GM21528 (cell line): ENCODE measurements at regions not wholly inside any gene's neighbourhood (a gene's known extent, or its start where the extent isn't known, plus 50 kb on each side); places are given as distances from the start of the nearest gene placed in this dataset.
"Not testable (repeated sequence)": the region's sequence is repeated elsewhere in the genome, so short reads cannot be mapped to it uniquely, and the experiment has no call there.

ENCODE experiments used
- ATAC-seq: cut with Tn5 transposase; IDR thresholded peaks from one replicate; pipeline ENCODE4 v1.9.1; 2021; ENCODE audit warnings: mild to moderate bottlenecking, moderate library complexity; ENCODE audit not compliant: unreplicated experiment, low FRiP score

DNA sequence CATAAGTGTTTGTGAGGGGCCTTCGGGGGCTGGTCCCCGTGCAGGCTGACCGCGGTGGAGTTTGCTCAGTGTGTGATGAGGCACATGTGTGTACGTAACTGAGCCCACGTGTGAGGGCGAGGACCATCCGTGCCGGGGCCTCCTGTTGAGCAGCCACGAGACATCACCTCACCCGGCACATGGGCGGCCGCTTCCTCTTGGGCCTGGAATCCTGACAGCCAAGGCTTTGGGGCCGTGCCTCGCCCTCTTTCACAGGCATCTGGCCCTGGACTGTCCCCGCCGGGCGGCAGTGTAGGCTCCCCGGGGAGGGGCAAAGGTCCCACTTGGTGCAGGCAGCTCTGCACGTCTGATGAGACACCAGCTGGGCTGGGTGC lies 202.3 kb downstream of the DLL1 start:
- ATAC-seq = peak; percentile 10

DNA sequence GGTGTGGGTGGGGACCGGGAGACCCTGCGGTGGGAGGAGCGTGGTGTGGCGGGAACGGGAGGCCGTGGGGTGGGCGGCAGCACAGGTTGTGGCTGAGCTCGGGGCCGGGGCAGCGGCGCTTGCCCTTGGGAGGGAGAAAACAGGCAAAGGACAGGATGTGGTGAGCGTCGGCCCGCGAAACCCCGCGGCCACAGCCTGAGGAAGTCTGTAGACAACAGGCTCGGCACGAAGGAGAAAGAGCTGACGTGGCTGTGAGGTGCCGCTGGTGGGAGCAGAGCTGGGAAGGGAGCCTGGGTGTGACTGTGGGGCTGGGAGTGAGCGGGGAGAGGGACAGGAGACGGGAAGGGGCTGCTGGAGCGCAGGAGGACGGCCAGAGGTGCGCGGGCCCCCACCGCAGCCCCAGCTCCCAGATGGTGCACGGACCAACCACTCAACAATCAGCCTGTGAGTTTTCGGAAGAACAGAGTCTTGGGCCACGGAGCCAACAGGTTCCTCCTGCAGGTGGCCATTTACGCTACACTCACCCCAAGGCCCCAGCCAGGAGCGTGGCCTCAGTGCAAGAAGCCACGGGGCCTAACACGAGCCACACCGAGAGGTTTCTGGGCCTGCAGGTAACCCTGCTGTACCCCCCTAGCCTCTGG lies 202.8 kb downstream of the DLL1 start:
- ATAC-seq = peak; percentile 62

DNA sequence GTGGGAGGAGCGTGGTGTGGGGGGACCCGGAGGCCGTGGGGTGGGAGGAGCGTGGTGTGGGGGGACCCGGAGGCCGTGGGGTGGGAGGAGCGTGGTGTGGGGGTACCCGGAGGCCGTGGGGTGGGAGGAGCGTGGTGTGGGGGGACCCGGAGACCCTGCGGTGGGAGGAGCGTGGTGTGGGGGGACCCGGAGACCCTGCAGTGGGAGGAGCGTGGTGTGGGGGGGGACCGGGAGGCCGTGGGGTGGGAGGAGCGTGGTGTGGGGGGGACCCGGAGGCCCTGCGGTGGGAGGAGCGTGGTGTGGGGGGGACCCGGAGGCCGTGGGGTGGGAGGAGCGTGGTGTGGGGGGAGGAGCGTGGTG lies 203.5 kb downstream of the DLL1 start:
- ATAC-seq = not testable (repeated sequence)

DNA sequence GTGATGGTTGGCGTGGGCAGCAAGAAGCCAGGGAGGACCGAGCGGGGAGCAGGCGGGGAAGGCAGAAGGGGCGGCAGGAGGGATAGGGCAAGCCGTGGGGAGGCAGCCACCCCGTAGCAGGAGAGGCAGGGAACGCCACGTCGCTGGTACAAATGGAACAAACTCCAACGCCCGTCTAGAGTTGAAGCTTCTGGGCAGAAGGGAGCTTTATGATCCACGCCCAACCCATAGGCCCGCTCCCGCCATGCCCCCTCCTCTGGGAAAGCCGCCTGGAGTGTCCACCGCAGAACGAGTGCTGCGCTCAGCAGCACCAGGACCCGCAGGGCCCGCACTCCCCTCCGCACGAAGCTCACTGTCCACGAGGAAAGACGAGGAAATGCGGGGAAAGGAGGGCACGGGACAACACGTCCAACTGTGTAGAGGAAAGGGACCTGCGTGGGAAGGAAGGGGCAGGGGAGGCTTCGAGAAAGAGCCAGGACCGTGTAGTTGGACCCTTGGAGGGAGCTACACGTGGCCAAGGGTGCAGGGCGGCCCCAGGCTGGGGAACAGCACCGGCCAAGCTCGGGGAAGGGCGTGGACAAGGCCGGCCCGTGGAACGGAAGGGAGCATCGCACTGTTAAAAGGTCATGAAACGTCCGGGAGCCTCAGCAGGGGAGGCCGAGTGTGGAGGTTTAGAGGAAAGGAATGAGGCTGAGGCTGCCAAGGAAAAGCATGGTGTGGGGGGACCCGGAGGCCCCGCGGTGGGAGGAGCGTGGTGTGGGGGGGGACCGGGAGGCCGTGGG lies 204.0 kb downstream of the DLL1 start:
- ATAC-seq = no peak

DNA sequence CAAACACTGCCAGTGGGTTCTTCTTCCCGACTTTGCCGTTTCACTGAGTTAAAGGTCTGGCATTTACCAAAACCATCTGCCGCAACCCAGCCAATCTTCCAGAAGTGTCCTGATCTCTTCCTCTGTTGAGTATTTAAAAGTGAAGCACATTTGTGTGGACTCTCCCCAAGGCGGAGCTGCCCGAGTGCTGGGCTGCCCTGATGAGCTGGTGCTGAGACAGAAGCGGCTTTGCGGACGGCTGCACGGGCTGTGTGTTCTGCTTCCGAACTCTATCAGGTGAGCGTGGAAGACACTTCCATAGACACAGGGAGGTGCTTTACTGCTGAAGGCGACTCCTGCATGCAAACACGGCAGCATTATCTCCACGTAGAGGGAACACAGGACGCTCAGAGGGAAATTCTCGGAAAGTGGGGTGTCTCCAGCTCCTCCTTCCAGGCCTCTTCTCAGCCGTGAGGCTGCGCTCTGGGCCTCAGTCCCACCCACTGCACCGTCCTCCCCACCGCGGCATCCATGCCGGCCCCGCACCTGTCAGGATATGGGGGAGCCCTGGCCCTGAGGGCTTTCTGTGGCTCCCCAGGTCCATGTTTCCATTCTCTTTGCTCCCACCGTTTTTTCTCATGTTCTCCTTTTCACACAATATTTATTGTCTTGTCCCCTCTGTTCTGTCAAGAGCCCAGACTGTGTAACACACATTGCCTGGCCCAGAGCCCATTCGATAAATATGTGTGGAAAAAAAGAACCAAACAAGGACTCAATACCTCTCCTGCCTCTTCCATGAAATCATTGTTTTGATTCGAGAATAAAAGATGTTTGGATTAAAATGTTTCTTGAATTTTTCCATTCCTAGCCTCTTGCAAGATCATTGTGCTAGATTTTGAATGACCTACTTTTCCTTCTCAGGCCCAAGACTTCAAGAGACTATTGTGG lies 205.1 kb downstream of the DLL1 start:
- no peak for ATAC-seq

DNA sequence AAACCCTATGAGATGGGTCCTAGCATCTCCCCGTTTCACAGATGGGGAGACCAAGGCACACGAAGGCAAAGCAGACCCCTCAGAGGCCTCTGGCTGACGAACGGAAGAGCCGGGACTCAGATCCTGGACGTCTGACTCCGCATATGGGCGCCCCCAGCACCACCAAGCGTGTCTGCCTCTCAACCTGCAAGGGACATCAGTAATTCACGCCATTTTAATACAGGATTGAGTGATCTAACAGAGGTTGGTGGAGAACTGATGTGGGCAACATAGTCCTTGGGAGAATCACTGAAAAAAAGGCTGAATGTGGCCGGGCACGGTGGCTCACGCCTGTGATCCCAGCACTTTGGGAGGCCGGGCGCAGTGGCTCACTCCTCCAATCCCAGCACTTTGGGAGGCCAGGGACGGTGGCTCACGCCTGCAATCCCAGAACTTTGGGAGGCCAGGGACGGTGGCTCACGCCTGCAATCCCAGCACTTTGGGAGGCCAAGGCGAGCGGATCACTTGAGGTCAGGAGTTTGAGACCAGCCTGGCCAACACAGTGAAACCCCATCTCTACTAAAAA lies 206.6 kb downstream of the DLL1 start:
- ATAC-seq = no peak

DNA sequence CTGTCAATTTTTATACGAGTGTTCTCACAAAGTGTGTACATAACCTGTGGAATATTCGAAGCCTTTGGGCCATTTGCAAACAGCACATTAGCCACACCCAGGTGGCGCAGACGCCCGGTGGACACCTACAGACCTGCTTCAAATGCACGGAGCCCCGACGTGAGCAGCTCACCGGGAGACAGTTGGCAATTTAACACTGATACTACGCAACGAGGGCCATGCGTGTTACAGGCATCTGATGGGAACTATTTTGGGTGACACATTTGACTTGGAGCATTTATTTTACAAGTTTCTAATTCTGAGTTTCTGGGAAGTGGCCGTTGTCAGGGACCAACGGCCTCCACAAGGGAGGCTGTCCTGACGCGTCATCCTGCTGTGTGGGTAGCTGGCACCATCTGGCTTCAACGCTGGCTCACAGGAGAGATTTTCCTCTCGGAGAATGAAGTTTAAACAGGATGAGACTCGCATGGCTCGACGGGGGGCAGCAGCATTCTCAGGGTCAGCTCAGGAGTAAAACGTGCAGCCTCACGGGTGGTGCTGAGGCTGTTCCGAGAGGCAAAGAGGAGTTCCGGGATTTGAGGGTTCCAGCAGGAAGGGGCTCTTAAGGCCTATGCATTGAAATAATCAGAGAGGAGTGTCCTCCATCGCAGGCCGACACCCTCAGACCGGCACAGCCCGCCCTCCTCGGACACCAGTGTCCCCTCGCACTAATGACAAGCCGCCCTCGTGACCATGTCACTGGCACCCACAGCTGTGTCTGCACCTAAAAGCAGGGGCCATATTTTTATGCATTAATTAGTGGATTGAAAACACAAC lies 207.4 kb downstream of the DLL1 start:
- no peak for ATAC-seq

DNA sequence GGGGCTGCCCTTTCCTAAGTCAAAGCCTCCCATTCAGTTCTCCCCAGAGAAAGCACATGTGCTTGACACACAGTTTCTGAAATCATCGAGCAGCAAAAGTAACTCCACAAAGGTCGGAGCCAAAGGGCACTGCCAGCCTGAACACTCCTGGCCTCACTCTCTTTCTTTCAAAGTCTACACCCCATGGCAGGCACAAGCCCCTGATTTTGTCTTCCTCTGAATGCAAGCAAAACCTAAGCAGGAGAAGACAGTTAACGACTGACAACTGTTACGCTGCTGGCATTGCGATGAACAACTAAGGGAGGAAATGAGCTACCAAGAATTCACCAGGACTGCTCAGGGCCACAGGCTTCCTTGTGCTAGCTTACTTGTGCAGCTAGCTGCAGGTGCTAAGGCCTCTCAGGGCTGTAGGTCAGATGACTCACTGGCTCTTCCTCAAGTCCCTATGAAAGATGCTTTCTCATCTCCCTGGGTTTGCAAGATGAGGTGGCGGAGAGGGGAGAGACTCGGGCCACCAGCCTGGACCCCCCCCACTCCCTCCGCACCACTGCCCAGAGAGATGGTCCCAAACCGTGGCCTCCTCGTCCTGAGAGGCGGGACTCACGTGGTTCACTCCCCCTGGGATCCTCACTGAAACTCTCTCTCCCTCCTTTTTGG lies 208.2 kb downstream of the DLL1 start:
- no peak for ATAC-seq

DNA sequence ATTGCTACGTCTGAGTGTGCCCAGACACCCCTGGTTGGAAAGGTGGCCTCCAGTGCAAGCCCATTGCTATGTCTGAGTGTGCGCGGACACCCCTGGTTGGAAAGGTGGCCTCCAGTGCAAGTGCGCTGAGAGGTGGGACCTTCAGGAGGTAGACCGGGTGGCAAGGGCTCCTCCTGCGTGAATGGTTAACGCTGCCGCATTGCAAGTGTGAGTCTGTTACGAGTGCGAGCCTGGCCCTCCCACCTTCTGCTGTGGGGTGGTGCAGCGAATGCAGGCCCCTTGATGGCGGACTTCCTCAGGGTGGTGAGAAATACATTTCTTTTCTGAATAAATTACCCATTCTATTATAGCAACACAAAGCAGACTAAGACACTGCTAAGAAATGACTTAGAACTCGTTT lies 208.8 kb downstream of the DLL1 start:
- no peak for ATAC-seq

DNA sequence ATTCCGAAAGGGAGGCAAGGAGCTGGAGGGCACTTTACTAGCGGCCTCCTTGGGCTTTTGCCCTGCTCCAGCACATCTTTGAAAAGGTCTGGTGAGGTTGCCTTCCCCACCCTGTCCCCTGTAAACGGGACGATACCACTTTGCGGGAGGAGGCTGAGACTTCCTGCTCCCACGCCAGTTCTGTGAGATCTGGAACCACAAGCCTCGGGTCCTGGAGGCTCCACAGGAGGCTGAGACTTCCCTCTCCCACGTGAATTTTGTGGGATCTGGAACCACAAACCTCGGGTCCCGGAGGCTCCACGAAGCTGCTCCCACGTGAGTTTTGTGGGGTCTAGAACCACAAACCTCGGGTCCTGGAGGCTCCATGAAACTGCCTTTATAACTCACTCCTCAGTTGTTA lies 209.3 kb downstream of the DLL1 start:
- no peak for ATAC-seq

DNA sequence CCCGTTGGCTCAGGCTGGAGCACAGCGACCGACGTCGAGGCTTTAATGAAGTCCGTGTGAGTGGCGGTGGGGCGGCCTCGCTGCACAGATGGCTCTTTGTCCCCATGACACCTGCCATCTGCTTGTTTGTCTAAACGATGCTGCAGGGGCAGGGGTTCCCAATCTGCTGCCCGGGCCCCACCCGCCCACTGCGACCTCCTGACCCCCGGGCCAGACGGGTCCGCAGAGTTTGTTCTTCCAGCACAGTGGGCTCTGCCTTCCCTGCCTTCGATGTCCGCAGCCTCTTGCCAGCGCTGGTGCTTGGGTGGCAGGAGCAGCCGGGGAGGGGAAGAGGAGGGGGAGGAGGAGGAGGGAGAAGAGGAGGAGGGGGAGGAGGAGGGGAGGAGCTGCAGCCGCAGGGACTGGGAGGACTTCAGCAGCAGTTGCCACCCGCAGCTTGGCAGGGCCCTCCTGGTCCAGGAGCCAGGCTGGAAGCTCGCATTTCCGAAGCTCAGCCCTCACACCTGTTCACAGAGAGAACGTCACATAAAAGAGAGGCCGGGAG lies 210.0 kb downstream of the DLL1 start:
- ATAC-seq = no peak

DNA sequence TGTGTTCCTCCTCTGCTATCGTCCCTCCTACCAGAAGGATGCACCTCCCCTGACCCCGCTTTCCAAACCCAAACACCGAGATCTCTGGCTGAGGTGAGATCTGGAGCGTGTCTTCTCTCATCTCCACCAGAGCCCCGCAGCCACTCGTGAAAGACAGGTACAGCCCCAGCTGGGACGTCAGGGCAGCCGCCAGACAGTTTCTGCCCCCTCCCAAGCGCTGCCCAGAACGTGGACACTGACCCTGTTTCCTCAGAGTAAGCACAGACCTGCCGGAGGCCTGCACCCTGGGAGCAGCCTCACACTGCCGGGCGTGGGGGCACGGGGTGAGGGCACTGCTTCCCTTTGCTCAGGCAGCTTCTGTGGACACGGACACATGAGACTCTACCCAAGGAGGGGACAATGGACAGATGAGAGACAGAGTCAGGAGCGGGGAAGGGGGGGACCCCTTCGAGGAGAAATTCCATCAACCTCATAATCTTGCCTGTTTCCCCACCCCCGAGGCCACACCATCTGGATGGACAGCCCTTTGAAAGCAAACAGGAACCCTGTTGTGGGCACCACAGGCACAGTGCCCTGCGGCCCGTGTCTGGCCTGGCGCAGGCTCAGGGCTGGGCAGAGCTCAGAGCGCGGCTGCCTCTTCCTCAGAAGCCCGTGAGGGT lies 210.6 kb downstream of the DLL1 start:
- no peak for ATAC-seq

DNA sequence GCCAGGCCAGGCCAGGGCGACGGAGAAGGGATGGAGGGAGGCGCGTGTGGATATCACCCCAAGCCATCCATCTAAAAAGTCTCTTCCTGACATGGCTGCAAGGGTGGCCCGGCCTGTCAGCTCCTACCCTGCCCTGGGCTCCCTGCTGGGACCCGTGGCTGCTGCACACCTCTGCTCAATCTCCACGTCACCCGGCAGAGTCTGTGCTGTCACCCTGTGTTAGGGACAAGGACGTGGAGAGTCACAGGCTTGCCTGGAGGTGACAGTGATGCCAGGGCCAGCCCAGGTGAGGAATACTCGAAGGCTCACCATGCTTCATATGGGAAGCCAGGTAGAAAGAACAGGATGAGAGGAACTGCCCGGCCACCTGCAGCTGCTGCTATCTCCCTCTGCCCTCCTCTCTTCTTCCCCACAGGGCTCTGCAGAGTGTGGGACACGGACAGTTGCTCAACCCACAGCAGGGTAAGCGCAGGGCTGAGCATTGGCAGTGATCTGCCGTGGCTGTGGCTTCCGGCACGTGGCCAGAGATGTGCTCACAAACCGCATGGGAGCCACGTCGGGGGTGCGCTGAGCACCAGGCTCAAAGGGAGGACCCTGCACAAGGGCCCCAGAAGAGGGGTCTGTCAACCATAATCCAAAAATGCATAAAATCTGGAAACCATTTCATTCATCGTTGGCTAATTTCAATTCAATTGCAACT lies 214.3 kb downstream of the DLL1 start:
- ATAC-seq = no peak

DNA sequence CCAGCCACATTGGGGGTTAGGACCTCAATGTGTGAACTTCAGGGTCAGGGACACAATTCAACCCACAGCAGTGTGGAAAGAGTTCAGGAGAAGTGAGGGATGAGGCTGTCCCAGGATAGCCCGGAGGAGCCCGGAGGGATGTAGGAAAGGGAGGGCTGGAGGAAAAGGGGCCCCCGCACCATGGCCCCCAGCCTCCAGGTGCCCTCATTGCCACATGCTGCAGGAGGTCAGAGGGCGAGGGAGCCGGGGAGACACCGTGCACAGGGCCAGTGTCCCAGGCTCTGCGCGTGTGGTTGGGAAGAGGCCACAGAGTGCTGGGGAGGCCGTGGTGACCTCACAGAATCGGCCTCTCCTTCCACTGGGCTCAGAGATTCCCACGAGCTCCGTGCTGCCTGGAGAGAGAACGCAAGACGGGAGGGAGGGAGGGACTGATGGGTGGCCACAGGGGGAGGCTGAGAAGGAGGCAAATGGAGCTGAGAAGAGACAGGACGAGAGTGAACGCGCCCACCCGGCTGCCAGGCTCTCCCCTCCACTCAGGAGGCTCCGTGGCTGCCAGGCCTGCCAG lies 215.1 kb downstream of the DLL1 start:
- no peak for ATAC-seq

DNA sequence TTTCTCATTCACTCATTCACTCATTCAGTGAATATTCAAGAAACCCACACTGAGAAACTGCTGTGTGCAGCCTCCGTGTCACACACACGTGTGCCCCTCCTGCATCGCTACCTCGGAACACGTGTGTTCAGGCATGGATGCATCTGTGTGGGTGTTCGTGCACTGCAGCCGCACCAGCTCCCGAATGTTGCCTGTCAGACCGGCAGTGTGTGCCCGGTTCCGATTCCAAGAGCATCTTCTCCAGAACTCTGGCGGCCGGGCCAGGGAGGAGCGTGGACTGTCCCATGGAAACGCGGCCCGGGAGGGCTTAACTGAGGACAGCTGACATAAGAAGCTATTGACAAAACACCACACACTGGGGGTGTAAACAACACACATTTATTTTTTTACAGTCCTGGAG lies 216.0 kb downstream of the DLL1 start:
- ATAC-seq = no peak

DNA sequence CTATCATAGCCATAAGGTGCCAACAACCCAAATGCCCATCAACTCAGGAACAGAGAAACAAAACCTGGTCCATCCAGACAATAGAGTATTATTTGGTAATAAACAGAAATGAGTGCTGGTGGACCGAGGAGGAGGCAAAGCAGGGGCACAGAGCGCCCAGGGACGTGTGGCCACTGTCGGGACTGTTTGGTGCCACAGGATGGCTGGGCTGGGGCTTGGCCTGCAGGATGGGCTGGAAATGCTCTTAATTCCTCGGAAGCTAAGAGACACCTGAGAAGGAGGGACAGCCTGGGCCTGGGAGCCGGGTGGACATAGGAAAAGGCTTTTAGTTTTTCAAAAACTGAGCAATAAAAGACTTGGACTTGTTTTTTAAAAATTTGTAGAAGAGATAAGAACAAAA lies 216.4 kb downstream of the DLL1 start:
- no peak for ATAC-seq

DNA sequence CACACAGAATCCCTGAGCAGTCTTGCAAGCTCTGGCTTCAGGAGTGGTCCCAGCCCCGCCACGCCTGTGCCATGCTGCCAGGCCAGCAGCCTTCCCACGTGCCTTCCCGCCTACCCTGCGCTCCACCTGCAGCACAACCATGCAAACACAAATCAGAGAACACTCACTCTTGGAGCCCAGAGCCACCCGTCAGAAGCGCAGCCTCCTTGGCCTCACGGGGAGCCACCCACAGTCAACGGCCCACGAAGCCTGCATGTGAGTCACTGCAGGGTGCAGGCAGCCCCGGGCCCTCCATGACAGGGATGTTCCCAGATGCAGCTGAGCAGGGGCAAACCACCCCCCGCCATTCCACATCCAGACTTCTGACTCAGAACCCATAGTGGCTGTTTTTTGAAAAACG lies 217.0 kb downstream of the DLL1 start:
- ATAC-seq = no peak

DNA sequence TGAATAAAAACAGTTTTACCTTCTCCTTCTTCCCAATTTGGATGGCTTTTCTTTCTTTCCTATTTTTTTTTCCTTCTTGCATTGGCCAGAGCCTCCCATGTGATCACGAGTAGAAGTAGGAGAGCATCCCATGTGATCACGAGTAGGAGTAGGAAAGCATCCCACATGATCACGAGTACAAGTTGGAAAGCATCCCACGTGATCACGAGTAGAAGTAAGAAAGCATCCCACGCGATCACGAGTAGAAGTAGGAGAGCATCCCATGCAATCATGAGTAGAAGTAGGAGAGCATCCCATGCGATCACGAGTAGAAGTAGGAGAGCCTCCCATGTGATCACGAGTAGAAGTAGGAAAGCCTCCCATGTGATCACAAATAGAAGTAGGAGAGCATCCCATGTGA lies 218.6 kb downstream of the DLL1 start:
- no peak for ATAC-seq
